Keratinocyte (primary cell): ENCODE measurements at regions not wholly inside any gene's neighbourhood (a gene's known extent, or its start where the extent isn't known, plus 50 kb on each side); places are given as distances from the start of the nearest gene placed in this dataset.

Source experiments
- DNase-seq: peaks from one replicate; pipeline ENCODE4 v3.0.0-alpha.2; 2011; ENCODE audit warnings: low read depth, missing footprints, low spot score
- FAIRE-seq: peaks from 2 replicates; lab custom pipeline; 2011; peaks lifted over from hg19 to GRCh38; lab: Jason Lieb, UNC
- H2AFZ ChIP-seq: 2 replicates; pipeline ENCODE4 v1.6.0; 2012; ENCODE audit warnings: low read length, control low read depth, inconsistent platforms; ENCODE audit not compliant: control insufficient read depth
- H3K27ac ChIP-seq: 2 replicates; pipeline ENCODE4 v1.5.1; 2011; ENCODE audit warnings: low read length; ENCODE audit not compliant: control insufficient read depth, insufficient read depth
- H3K27me3 ChIP-seq: 3 replicates; pipeline ENCODE4 v1.6.0; 2011; ENCODE audit warnings: low read length; ENCODE audit not compliant: control insufficient read depth, insufficient read depth; ENCODE audit errors: extremely low read depth
- H3K36me3 ChIP-seq, 2 experiments: 2 replicates in 1 of 2; 3 replicates in 1 of 2; pipeline ENCODE4 v1.5.1; 2011; ENCODE audit warnings: low read length in 2 of 2, mild to moderate bottlenecking in 1 of 2; ENCODE audit not compliant: control insufficient read depth in 2 of 2, insufficient read depth in 2 of 2; ENCODE audit errors: extremely low read depth in 1 of 2
- H3K4me1 ChIP-seq: 3 replicates; pipeline ENCODE4 v1.5.1; 2011; ENCODE audit warnings: low read length; ENCODE audit not compliant: control insufficient read depth, insufficient read depth; ENCODE audit errors: extremely low read depth
- H3K4me2 ChIP-seq: 3 replicates; pipeline ENCODE4 v1.6.0; 2011; ENCODE audit warnings: low read depth, low read length; ENCODE audit not compliant: control insufficient read depth, insufficient read depth; ENCODE audit errors: extremely low read depth
- H3K4me3 ChIP-seq, 3 experiments: fragments of 200-600 bp in 1 of 3; sonication (generic) in 1 of 3; 2 replicates in 2 of 3; 3 replicates in 1 of 3; pipeline ENCODE4 v1.5.1; 2011 to 2016; ENCODE audit warnings: low read length in 3 of 3, mild to moderate bottlenecking in 3 of 3, control low read depth in 2 of 3, inconsistent platforms in 1 of 3, low read depth in 1 of 3, mixed read lengths in 1 of 3, mixed run types in 1 of 3, moderate library complexity in 1 of 3; ENCODE audit not compliant: control insufficient read depth in 2 of 3, insufficient read depth in 2 of 3; ENCODE audit errors: extremely low read depth in 1 of 3
- H3K79me2 ChIP-seq: 2 replicates; pipeline ENCODE4 v1.6.0; 2012; ENCODE audit warnings: low read length; ENCODE audit not compliant: control insufficient read depth, insufficient read depth
- H3K9ac ChIP-seq: 3 replicates; pipeline ENCODE4 v1.6.0; 2011; ENCODE audit warnings: low read length; ENCODE audit not compliant: control insufficient read depth, insufficient read depth; ENCODE audit errors: extremely low read depth
- H3K9me1 ChIP-seq: 3 replicates; pipeline ENCODE4 v1.6.0; 2011; ENCODE audit warnings: low read length; ENCODE audit not compliant: control insufficient read depth, insufficient read depth; ENCODE audit errors: extremely low read depth
- H3K9me3 ChIP-seq: 2 replicates; pipeline ENCODE4 v1.5.1; 2012; ENCODE audit warnings: low read depth, low read length; ENCODE audit not compliant: control insufficient read depth
- H4K20me1 ChIP-seq: 3 replicates; pipeline ENCODE4 v1.6.0; 2011; ENCODE audit warnings: low read length; ENCODE audit not compliant: control insufficient read depth, insufficient read depth; ENCODE audit errors: extremely low read depth
- EZH2 ChIP-seq: IDR thresholded peaks from one replicate; pipeline ENCODE4 v1.6.1; 2012; ENCODE audit warnings: inconsistent platforms, mild to moderate bottlenecking, low read length, moderate library complexity
- dilution Hi-C: fragments of 300-500 bp; cut with MboI; formaldehyde crosslinking; loops from one replicate; pipeline ENCODE4 v1.7.0; 2020; ENCODE audit warnings: low sequenced_read_pairs; ENCODE audit not compliant: extremely low pct_ligation_motif_present
- TF ChIP-seq, protein P1 (sequence below), 3 experiments: IDR thresholded peaks in 1 of 3; conservative IDR thresholded peaks in 1 of 3; optimal IDR thresholded peaks in 1 of 3; 2 replicates in 2 of 3; 3 replicates in 1 of 3; pipeline versions ENCODE3 to v1.5.1; 2011; ENCODE audit warnings: low read length in 3 of 3, mild to moderate bottlenecking in 3 of 3, moderate library complexity in 2 of 3, control low read depth in 1 of 3, inconsistent platforms in 1 of 3; ENCODE audit not compliant: insufficient read depth in 2 of 3; ENCODE audit errors: extremely low read depth in 1 of 3

DNA sequence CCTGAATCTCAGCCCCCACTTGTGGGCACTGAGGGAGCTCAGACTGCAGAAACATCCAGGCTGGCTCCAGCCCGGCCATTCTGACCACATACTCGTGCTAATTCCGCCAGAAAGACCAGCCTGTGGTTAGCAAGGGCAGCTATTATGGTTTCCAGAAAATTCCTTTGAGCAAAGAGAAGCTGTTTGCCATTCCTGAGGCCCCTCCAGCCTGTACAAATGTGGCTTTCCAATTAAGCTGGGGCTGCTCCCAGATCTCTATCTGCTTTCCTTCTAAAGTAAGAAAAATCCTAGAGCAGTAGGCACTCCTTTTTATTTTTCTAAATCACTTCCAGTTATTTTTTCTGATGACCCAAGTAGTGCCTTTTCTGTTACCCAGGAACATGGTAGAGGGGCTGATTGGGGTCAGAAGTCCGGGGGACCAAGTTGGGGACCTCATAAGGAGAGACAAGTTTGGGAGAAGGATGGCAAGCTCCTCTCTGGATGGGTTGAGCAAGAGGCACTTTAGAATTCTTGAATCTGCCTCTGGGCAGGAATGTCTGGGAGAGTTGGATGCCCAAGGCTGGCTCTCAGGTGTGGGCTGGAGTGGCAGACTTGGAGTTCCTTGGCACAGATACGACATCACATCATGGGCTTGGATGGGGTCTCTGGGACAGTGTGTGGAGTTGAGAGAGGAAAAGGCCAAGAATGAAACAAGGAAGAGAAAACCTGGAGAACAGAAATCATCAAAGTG lies 83.3 kb upstream of the TNRC6C start:
- DNase-seq (no peak), FAIRE-seq (no peak)
- H3K79me2 ChIP-seq: no peaks in the 10 kb centered on the region
- no peak overlapping the region for H3K27ac ChIP-seq
- no peaks in the 10 kb centered on the region for H4K20me1 ChIP-seq
- H3K36me3 ChIP-seq: no peaks in the 10 kb centered on the region
- dilution Hi-C loops: no loop called here
- H3K9me1 ChIP-seq: no peaks in the 10 kb centered on the region
- no peak overlapping the region for H3K4me3 ChIP-seq
- TF ChIP-seq, protein P1, sequence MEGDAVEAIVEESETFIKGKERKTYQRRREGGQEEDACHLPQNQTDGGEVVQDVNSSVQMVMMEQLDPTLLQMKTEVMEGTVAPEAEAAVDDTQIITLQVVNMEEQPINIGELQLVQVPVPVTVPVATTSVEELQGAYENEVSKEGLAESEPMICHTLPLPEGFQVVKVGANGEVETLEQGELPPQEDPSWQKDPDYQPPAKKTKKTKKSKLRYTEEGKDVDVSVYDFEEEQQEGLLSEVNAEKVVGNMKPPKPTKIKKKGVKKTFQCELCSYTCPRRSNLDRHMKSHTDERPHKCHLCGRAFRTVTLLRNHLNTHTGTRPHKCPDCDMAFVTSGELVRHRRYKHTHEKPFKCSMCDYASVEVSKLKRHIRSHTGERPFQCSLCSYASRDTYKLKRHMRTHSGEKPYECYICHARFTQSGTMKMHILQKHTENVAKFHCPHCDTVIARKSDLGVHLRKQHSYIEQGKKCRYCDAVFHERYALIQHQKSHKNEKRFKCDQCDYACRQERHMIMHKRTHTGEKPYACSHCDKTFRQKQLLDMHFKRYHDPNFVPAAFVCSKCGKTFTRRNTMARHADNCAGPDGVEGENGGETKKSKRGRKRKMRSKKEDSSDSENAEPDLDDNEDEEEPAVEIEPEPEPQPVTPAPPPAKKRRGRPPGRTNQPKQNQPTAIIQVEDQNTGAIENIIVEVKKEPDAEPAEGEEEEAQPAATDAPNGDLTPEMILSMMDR (optimal IDR thresholded peaks at IDR 0.05 in 1 of 3, IDR thresholded peaks at IDR 0.05 in 1 of 3, conservative IDR thresholded peaks at IDR 0.05 in 1 of 3; ENCODE audit: extremely low read depth in 1 of 3, insufficient read depth in 2 of 3, low read length in 3 of 3): no peak
- no peak for TF ChIP-seq EZH2
- no peaks in the 10 kb centered on the region for H3K4me1 ChIP-seq
- no peak overlapping the region for H3K4me2 ChIP-seq
- no peaks in the 10 kb centered on the region for H3K9me3 ChIP-seq
- no peak overlapping the region for H2AFZ ChIP-seq
- H3K9ac ChIP-seq: no peak overlapping the region
- no peaks in the 10 kb centered on the region for H3K27me3 ChIP-seq

GRCh38 chr17:77875881-77876509 lies 82.5 kb upstream of the TNRC6C start:
- Histone ChIP-seq H3K9me1 (no peaks in the 10 kb centered on the region), H4K20me1 (no peaks in the 10 kb centered on the region), H3K9ac (no peak overlapping the region), H3K4me2 (no peak overlapping the region), H3K27ac (no peak overlapping the region), H3K4me1 (no peaks in the 10 kb centered on the region), H2AFZ (no peak overlapping the region), H3K4me3 (no peak overlapping the region), H3K36me3 (no peaks in the 10 kb centered on the region), H3K9me3 (no peaks in the 10 kb centered on the region), H3K27me3 (no peaks in the 10 kb centered on the region), H3K79me2 (no peaks in the 10 kb centered on the region)
- DNase-seq (no peak), FAIRE-seq (no peak)
- dilution Hi-C loops: no loop called here
- TF ChIP-seq EZH2: no peak
- TF ChIP-seq, protein P1 (optimal IDR thresholded peaks at IDR 0.05 in 1 of 3, IDR thresholded peaks at IDR 0.05 in 1 of 3, conservative IDR thresholded peaks at IDR 0.05 in 1 of 3; ENCODE audit: extremely low read depth in 1 of 3, insufficient read depth in 2 of 3, low read length in 3 of 3): no peak
